PC-9 (cell line): ENCODE measurements at regions not wholly inside any gene's neighbourhood (a gene's known extent, or its start where the extent isn't known, plus 50 kb on each side); places are given as distances from the start of the nearest gene placed in this dataset.

Experiments used
- BruUV-seq: library from RNA; stranded (reverse); fragments of 400-500 nt; replicated peaks from 2 replicates; lab custom pipeline; 2021; lab: Mats Ljungman, UMichigan
- CTCF ChIA-PET: fragments of 300-600 bp; sonication (Branson Sonifier 250); formaldehyde crosslinking; loops from one replicate; lab custom pipeline; 2022; ENCODE audit warnings: antibody characterized with exemption; lab: Charles Lee
- POLR2A ChIA-PET: fragments of 300-600 bp; sonication (Branson Sonifier 250); formaldehyde crosslinking; loops from one replicate; lab custom pipeline; 2022; ENCODE audit warnings: antibody characterized with exemption; ENCODE audit not compliant: unreplicated experiment; lab: Charles Lee
- DNase-seq, 2 experiments: peaks; one replicate each; pipeline versions ENCODE4 v3.0.0 to v3.0.0-alpha.2; 2015 to 2022; ENCODE audit warnings: mixed read lengths in 1 of 2
- H2AFZ ChIP-seq: fragments of 200-600 bp; sonication (generic); 2 replicates; pipeline ENCODE4 v1.8.1; 2017; ENCODE audit warnings: antibody characterized with exemption
- H3F3A ChIP-seq: fragments of 200-600 bp; sonication (generic); 2 replicates; pipeline ENCODE4 v1.8.1; 2017; ENCODE audit warnings: antibody characterized with exemption, mild to moderate bottlenecking, low read depth; ENCODE audit not compliant: insufficient read depth
- H3K27ac ChIP-seq: fragments of 200-600 bp; sonication (generic); 2 replicates; pipeline ENCODE4 v1.6.1; 2016; ENCODE audit warnings: mixed run types
- H3K27me3 ChIP-seq: fragments of 200-600 bp; sonication (generic); 2 replicates; pipeline ENCODE4 v1.6.1; 2016; ENCODE audit warnings: low read depth, mixed run types; ENCODE audit not compliant: insufficient read depth
- H3K36me3 ChIP-seq: fragments of 200-600 bp; sonication (generic); 2 replicates; pipeline ENCODE4 v1.6.1; 2016; ENCODE audit warnings: low read depth, mixed run types
- H3K4me1 ChIP-seq: fragments of 200-600 bp; sonication (generic); replicated peaks from 2 replicates; pipeline ENCODE4 v1.6.1; 2016; ENCODE audit warnings: mixed run types; ENCODE audit not compliant: insufficient read depth
- H3K4me2 ChIP-seq: fragments of 200-600 bp; sonication (generic); 2 replicates; pipeline ENCODE4 v1.6.1; 2017; ENCODE audit warnings: mixed run types
- H3K4me3 ChIP-seq: fragments of 200-600 bp; sonication (generic); 2 replicates; pipeline ENCODE4 v1.6.1; 2016; ENCODE audit warnings: mixed run types
- H3K79me2 ChIP-seq: fragments of 200-600 bp; sonication (generic); 2 replicates; pipeline ENCODE4 v1.6.1; 2017; ENCODE audit warnings: low read depth, mixed run types
- H3K9me2 ChIP-seq: fragments of 200-600 bp; sonication (generic); 2 replicates; pipeline ENCODE4 v1.8.1; 2017; ENCODE audit warnings: mild to moderate bottlenecking; ENCODE audit not compliant: insufficient read depth
- H3K9me3 ChIP-seq: fragments of 200-600 bp; sonication (generic); 2 replicates; pipeline ENCODE4 v1.8.1; 2016; ENCODE audit warnings: low read depth; ENCODE audit not compliant: insufficient read depth
- H4K20me1 ChIP-seq: fragments of 200-600 bp; sonication (generic); 2 replicates; pipeline ENCODE4 v1.8.1; 2017; ENCODE audit not compliant: insufficient read depth
- EZH2 ChIP-seq: fragments of 200-600 bp; sonication (generic); IDR thresholded peaks from 2 replicates; pipeline ENCODE4 v1.8.0; 2017; ENCODE audit warnings: antibody characterized with exemption, low read depth
- intact Hi-C: fragments of 100-400 bp; cut with micrococcal nuclease; formaldehyde crosslinking; loops from one replicate; pipeline ENCODE4 v1.10.0; 2022; ENCODE audit not compliant: unreplicated experiment
- TF ChIP-seq, protein P1 (sequence below): fragments of 200-600 bp; sonication (generic); conservative IDR thresholded peaks from 2 replicates; pipeline ENCODE4 v1.6.1; 2017; ENCODE audit warnings: mixed run types, antibody characterized with exemption, mild to moderate bottlenecking, moderate library complexity

GRCh38 chr1:223471566-223471965, 78.4 kb downstream of the CCDC185 start:
- Histone ChIP-seq H3K27me3 (peaks cover 57% of the 10 kb centered on the region), H2AFZ (no peak overlapping the region), H3K4me2 (no peak overlapping the region), H3K36me3 (no peaks in the 10 kb centered on the region), H3K9me2 (no peaks in the 10 kb centered on the region), H3K9me3 (no peaks in the 10 kb centered on the region), H3F3A (no peaks in the 10 kb centered on the region), H3K4me3 (no peak overlapping the region), H3K79me2 (no peaks in the 10 kb centered on the region), H4K20me1 (no peaks in the 10 kb centered on the region), H3K27ac (no peak overlapping the region), H3K4me1 (no peaks in the 10 kb centered on the region)
- no peak for DNase-seq
- intact Hi-C loops: no loop called here
- POLR2A ChIA-PET: interaction anchor here (0.6 kb wide), 1 partner anchor 42 kb away, joined by 5 read pairs; no protein-coding TSS in a partner anchor
- BruUV-seq: no TSS peak
- CTCF ChIA-PET: no interaction called here
- TF ChIP-seq EZH2: no peak
- TF ChIP-seq, protein P1, sequence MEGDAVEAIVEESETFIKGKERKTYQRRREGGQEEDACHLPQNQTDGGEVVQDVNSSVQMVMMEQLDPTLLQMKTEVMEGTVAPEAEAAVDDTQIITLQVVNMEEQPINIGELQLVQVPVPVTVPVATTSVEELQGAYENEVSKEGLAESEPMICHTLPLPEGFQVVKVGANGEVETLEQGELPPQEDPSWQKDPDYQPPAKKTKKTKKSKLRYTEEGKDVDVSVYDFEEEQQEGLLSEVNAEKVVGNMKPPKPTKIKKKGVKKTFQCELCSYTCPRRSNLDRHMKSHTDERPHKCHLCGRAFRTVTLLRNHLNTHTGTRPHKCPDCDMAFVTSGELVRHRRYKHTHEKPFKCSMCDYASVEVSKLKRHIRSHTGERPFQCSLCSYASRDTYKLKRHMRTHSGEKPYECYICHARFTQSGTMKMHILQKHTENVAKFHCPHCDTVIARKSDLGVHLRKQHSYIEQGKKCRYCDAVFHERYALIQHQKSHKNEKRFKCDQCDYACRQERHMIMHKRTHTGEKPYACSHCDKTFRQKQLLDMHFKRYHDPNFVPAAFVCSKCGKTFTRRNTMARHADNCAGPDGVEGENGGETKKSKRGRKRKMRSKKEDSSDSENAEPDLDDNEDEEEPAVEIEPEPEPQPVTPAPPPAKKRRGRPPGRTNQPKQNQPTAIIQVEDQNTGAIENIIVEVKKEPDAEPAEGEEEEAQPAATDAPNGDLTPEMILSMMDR: no peak

- ChIA-PET POLR2A (interaction anchor here (0.6 kb wide), 1 partner anchor 43 kb away, joined by 5 read pairs; no protein-coding TSS in a partner anchor), CTCF (no interaction called here)
- H3K9me2 ChIP-seq: no peaks in the 10 kb centered on the region
- no peaks in the 10 kb centered on the region for H3K79me2 ChIP-seq
- no peaks in the 10 kb centered on the region for H3F3A ChIP-seq
- no TSS peak for BruUV-seq
- peaks cover 62% of the 10 kb centered on the region for H3K27me3 ChIP-seq
- H2AFZ ChIP-seq: no peak overlapping the region
- H4K20me1 ChIP-seq: no peaks in the 10 kb centered on the region
- no peak overlapping the region for H3K4me2 ChIP-seq
- H3K4me1 ChIP-seq: no peaks in the 10 kb centered on the region
- TF ChIP-seq EZH2: no peak
- TF ChIP-seq, protein P1: no peak
- H3K9me3 ChIP-seq: no peaks in the 10 kb centered on the region
- intact Hi-C loops: no loop called here
- DNase-seq: no peak
- no peaks in the 10 kb centered on the region for H3K36me3 ChIP-seq
- no peak overlapping the region for H3K27ac ChIP-seq
- H3K4me3 ChIP-seq: no peak overlapping the region
Observed at GRCh38 chr1:223472057-223472456, 78.8 kb downstream of the CCDC185 start.

- Histone ChIP-seq H3F3A (no peaks in the 10 kb centered on the region), H3K4me1 (no peaks in the 10 kb centered on the region), H3K4me2 (no peak overlapping the region), H2AFZ (no peak overlapping the region), H3K27ac (no peak overlapping the region), H3K9me3 (no peaks in the 10 kb centered on the region), H3K27me3 (peaks cover 62% of the 10 kb centered on the region), H3K79me2 (no peaks in the 10 kb centered on the region), H3K36me3 (no peaks in the 10 kb centered on the region), H3K9me2 (no peaks in the 10 kb centered on the region), H4K20me1 (no peaks in the 10 kb centered on the region), H3K4me3 (no peak overlapping the region)
- no peak for TF ChIP-seq EZH2
- TF ChIP-seq, protein P1: no peak
- POLR2A ChIA-PET: no interaction called here
- BruUV-seq: no TSS peak
- CTCF ChIA-PET: interaction anchor here (0.6 kb wide), 1 partner anchor 649 kb away, joined by 3 read pairs; no protein-coding TSS in a partner anchor
- no peak for DNase-seq
- intact Hi-C loops: no loop called here
Observed at GRCh38 chr1:223473601-223474344, 80.6 kb downstream of the CCDC185 start.
